Endothelial cell of umbilical vein (primary cell): ENCODE measurements at regions not wholly inside any gene's neighbourhood (a gene's known extent, or its start where the extent isn't known, plus 50 kb on each side); places are given as distances from the start of the nearest gene placed in this dataset.

Experiments
- BruUV-seq: library from RNA; stranded (reverse); fragments of 400-500 nt; replicated peaks from 2 replicates; lab custom pipeline; 2021; lab: Mats Ljungman, UMichigan
- CTCF ChIA-PET: fragments of 300-600, 350-600 bp; sonication (Branson Sonifier 250); formaldehyde crosslinking; loops from one replicate; lab custom pipeline; 2021; ENCODE audit warnings: antibody characterized with exemption, inconsistent platforms; lab: Charles Lee
- POLR2A ChIA-PET: fragments of 300-600, 350-600 bp; sonication (Branson Sonifier 250); formaldehyde crosslinking; loops from one replicate; lab custom pipeline; 2021; ENCODE audit warnings: antibody characterized with exemption, inconsistent platforms; lab: Charles Lee
- DNase-seq: peaks from one replicate; pipeline ENCODE4 v3.0.0-alpha.2; 2011; ENCODE audit warnings: low read depth, low spot score
- FAIRE-seq: peaks from 2 replicates; lab custom pipeline; 2011; peaks lifted over from hg19 to GRCh38; lab: Jason Lieb, UNC
- H2AFZ ChIP-seq: 2 replicates; pipeline ENCODE4 v1.6.0; 2012; ENCODE audit warnings: low read depth, low read length, control low read depth, inconsistent platforms
- H3K27ac ChIP-seq: 2 replicates; pipeline ENCODE4 v1.5.1; 2011; ENCODE audit warnings: low read depth, mild to moderate bottlenecking, control low read depth, low read length, moderate library complexity; ENCODE audit not compliant: insufficient read depth
- H3K27me3 ChIP-seq, 2 experiments: 2 replicates each; pipeline versions ENCODE4 v1.6.0 to v1.6.1; 2011; ENCODE audit warnings: low read length in 2 of 2, mixed read lengths in 1 of 2; ENCODE audit not compliant: control insufficient read depth in 2 of 2, insufficient read depth in 2 of 2
- H3K36me3 ChIP-seq, 2 experiments: 2 replicates in 1 of 2; 3 replicates in 1 of 2; pipeline ENCODE4 v1.5.1; 2011; ENCODE audit warnings: low read length in 2 of 2, mild to moderate bottlenecking in 1 of 2, moderate library complexity in 1 of 2; ENCODE audit not compliant: control insufficient read depth in 2 of 2, insufficient read depth in 2 of 2; ENCODE audit errors: extremely low read depth in 1 of 2
- H3K4me1 ChIP-seq: 3 replicates; pipeline ENCODE4 v1.5.1; 2011; ENCODE audit warnings: mild to moderate bottlenecking, low read length; ENCODE audit not compliant: control insufficient read depth, insufficient read depth; ENCODE audit errors: extremely low read depth
- H3K4me2 ChIP-seq: 2 replicates; pipeline ENCODE4 v1.6.1; 2011; ENCODE audit warnings: low read length, control low read depth, mixed read lengths; ENCODE audit not compliant: insufficient read depth
- H3K4me3 ChIP-seq, 3 experiments: fragments of 200-600 bp in 1 of 3; sonication (generic), shearing (Covaris generic) in 1 of 3; replicated peaks in 1 of 3; 2 replicates each; pipeline ENCODE4 v1.5.1; 2011 to 2016; ENCODE audit warnings: control low read depth in 3 of 3, low read length in 3 of 3, mild to moderate bottlenecking in 2 of 3, inconsistent platforms in 1 of 3, low read depth in 1 of 3, moderate library complexity in 1 of 3; ENCODE audit not compliant: insufficient read depth in 1 of 3
- H3K79me2 ChIP-seq: 2 replicates; pipeline ENCODE4 v1.6.0; 2012; ENCODE audit warnings: low read length, inconsistent platforms; ENCODE audit not compliant: control insufficient read depth, insufficient read depth
- H3K9ac ChIP-seq: replicated peaks from 2 replicates; pipeline ENCODE3; 2011; ENCODE audit warnings: low read length, control low read depth; ENCODE audit not compliant: insufficient read depth; ENCODE audit errors: extremely low read depth
- H3K9me1 ChIP-seq: replicated peaks from 3 replicates; pipeline ENCODE4 v1.6.0; 2011; ENCODE audit warnings: mild to moderate bottlenecking, low read length; ENCODE audit not compliant: control insufficient read depth, insufficient read depth; ENCODE audit errors: extremely low read depth
- H3K9me3 ChIP-seq: replicated peaks from 2 replicates; pipeline ENCODE4 v1.5.1; 2012; ENCODE audit warnings: low read length, inconsistent platforms; ENCODE audit not compliant: control insufficient read depth, insufficient read depth
- H4K20me1 ChIP-seq: replicated peaks from 2 replicates; pipeline ENCODE3; 2011; ENCODE audit warnings: mild to moderate bottlenecking, low read length; ENCODE audit not compliant: control insufficient read depth, insufficient read depth; ENCODE audit errors: extremely low read depth
- EZH2 ChIP-seq: IDR thresholded peaks from 2 replicates; pipeline ENCODE4 v1.6.1; 2012; ENCODE audit warnings: borderline replicate concordance, low read depth, mild to moderate bottlenecking, moderate library complexity, low read length, inconsistent platforms; ENCODE audit not compliant: severe bottlenecking
- FOS ChIP-seq: IDR thresholded peaks from 2 replicates; pipeline ENCODE4 v1.6.1; 2011; ENCODE audit warnings: mild to moderate bottlenecking, low read length, moderate library complexity, borderline replicate concordance; ENCODE audit not compliant: insufficient read depth
- GATA2 ChIP-seq: IDR thresholded peaks from 2 replicates; pipeline ENCODE4 v1.7.0; 2011; ENCODE audit warnings: low read depth, mild to moderate bottlenecking, moderate library complexity, mixed read lengths, low read length; ENCODE audit not compliant: insufficient read length, insufficient read depth
- JUN ChIP-seq: IDR thresholded peaks from 2 replicates; pipeline ENCODE4 v1.6.1; 2011; ENCODE audit warnings: borderline replicate concordance, low read depth; ENCODE audit not compliant: insufficient read length, insufficient read depth
- MAX ChIP-seq: IDR thresholded peaks from 2 replicates; pipeline ENCODE4 v1.6.1; 2011; ENCODE audit not compliant: insufficient read depth, insufficient read length
- MYC ChIP-seq: IDR thresholded peaks from one replicate; pipeline ENCODE4 v1.6.1; 2011; ENCODE audit warnings: mild to moderate bottlenecking, low read depth, low read length
- POLR2A ChIP-seq: IDR thresholded peaks from 2 replicates; pipeline ENCODE4 v1.6.1; 2012; ENCODE audit warnings: low read depth, mild to moderate bottlenecking, control low read depth, low read length
- POLR2AphosphoS5 ChIP-seq: IDR thresholded peaks from 2 replicates; pipeline ENCODE4 v1.6.1; 2012; ENCODE audit warnings: low read depth, mild to moderate bottlenecking, control low read depth, low read length, moderate library complexity; ENCODE audit not compliant: insufficient read depth
- dilution Hi-C: fragments of 300-500 bp; cut with MboI; formaldehyde crosslinking; loops from one replicate; pipeline ENCODE4 v1.15.0; 2019; ENCODE audit warnings: low sequenced_read_pairs; ENCODE audit not compliant: extremely low pct_ligation_motif_present
- intact Hi-C: fragments of 100-400 bp; cut with micrococcal nuclease; formaldehyde crosslinking; loops from one replicate; pipeline ENCODE4 v1.10.0; 2022
- TF ChIP-seq, protein P1 (sequence below), 2 donors: IDR thresholded peaks; 1 replicate in 1 of 2; 2 replicates in 1 of 2; pipeline ENCODE4 v1.5.1; 2011; ENCODE audit warnings: low read length in 2 of 2, mild to moderate bottlenecking in 2 of 2, moderate library complexity in 2 of 2, control low read depth in 1 of 2, inconsistent platforms in 1 of 2, low read depth in 1 of 2; ENCODE audit not compliant: insufficient read depth in 1 of 2; ENCODE audit errors: extremely low read depth in 1 of 2

DNA sequence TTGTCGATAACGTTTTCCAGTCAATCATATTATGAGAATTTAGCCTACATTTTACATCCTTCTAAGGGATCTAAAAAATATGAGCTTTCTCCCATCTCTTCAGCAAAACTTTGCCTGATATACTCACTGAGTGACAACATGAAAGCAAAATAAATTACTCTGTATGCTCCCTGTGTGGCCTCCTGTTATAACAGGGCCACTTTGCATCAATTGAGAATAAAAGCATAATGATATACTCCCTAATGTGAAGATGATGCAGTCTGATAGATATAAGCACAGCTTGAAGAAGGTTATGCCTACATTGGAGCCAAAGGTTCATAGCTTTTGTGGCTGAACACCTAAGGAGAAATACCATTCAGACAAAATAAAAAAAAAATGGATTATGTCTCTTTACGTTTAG, 561.3 kb upstream of the ZNF717 start:
- no peaks in the 10 kb centered on the region for H3K79me2 ChIP-seq
- H3K27me3 ChIP-seq: no peaks in the 10 kb centered on the region
- no peak overlapping the region for H3K27ac ChIP-seq
- TF ChIP-seq POLR2AphosphoS5 (no peak), POLR2A (no peak)
- POLR2A ChIA-PET: no interaction called here
- FAIRE-seq: no peak
- dilution Hi-C loops: no loop called here
- no TSS peak for BruUV-seq
- no peaks in the 10 kb centered on the region for H3K4me1 ChIP-seq
- intact Hi-C loops: no loop called here
- H3K9me3 ChIP-seq: peaks cover 10% of the 10 kb centered on the region
- no peaks in the 10 kb centered on the region for H3K36me3 ChIP-seq
- no peak overlapping the region for H3K4me3 ChIP-seq
- no peak overlapping the region for H3K9ac ChIP-seq
- CTCF ChIA-PET: no interaction called here
- H2AFZ ChIP-seq: no peak overlapping the region
- H3K9me1 ChIP-seq: no peaks in the 10 kb centered on the region
- no peaks in the 10 kb centered on the region for H4K20me1 ChIP-seq
- no peak overlapping the region for H3K4me2 ChIP-seq
- DNase-seq: no peak

DNA sequence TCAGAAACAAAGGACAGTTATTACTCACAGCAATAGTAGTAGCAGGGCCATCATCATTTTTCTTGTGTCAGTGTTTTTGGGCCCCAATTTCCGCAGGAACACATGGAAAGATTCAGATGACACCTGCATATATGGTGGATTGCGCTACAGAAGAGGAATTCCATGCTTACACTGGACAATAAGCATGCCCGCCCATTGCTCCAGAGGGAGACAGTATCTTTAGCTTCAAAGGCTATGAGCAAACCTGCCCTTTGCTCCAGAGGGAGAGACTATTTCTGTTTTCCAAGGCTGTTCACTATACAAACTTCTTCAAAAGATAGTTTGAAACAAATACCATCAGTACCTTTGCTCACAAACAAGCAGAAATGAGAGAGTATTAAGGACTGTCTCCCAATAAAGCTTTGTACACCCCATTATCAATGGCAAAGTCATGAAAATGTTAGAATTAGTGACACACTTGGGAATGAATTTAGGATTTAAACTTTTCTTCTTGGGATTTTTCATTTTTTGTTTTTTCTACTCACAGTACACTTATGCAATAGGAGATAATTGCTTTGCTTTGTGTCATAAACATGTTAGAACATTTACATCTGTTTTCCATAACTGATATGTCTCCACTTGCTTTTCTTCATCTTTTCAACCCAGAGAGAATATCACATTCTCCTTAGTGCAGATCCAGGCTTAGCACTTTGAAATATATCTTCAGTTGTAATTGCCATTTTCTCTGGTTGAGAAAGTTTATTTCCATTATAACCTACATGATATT, 564.5 kb upstream of the ZNF717 start:
- no peaks in the 10 kb centered on the region for H3K79me2 ChIP-seq
- H3K27ac ChIP-seq: no peak overlapping the region
- H3K9me3 ChIP-seq: peaks cover 8% of the 10 kb centered on the region
- H4K20me1 ChIP-seq: no peaks in the 10 kb centered on the region
- ChIA-PET CTCF (no interaction called here), POLR2A (no interaction called here)
- H3K36me3 ChIP-seq: no peaks in the 10 kb centered on the region
- H2AFZ ChIP-seq: no peak overlapping the region
- no peak overlapping the region for H3K4me2 ChIP-seq
- no peak for FAIRE-seq
- TF ChIP-seq POLR2A (no peak), MAX (no peak), JUN (no peak), EZH2 (no peak), MYC (no peak), GATA2 (no peak), FOS (no peak), POLR2AphosphoS5 (no peak)
- TF ChIP-seq, protein P1, sequence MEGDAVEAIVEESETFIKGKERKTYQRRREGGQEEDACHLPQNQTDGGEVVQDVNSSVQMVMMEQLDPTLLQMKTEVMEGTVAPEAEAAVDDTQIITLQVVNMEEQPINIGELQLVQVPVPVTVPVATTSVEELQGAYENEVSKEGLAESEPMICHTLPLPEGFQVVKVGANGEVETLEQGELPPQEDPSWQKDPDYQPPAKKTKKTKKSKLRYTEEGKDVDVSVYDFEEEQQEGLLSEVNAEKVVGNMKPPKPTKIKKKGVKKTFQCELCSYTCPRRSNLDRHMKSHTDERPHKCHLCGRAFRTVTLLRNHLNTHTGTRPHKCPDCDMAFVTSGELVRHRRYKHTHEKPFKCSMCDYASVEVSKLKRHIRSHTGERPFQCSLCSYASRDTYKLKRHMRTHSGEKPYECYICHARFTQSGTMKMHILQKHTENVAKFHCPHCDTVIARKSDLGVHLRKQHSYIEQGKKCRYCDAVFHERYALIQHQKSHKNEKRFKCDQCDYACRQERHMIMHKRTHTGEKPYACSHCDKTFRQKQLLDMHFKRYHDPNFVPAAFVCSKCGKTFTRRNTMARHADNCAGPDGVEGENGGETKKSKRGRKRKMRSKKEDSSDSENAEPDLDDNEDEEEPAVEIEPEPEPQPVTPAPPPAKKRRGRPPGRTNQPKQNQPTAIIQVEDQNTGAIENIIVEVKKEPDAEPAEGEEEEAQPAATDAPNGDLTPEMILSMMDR (IDR thresholded peaks at IDR 0.05; ENCODE audit: extremely low read depth in 1 of 2, insufficient read depth in 1 of 2, low read depth in 1 of 2, low read length in 2 of 2): no peak
- H3K27me3 ChIP-seq: no peaks in the 10 kb centered on the region
- no peaks in the 10 kb centered on the region for H3K9me1 ChIP-seq
- H3K4me1 ChIP-seq: no peaks in the 10 kb centered on the region
- H3K9ac ChIP-seq: no peak overlapping the region
- DNase-seq: no peak
- dilution Hi-C loops: no loop called here
- H3K4me3 ChIP-seq: no peak overlapping the region
- no TSS peak for BruUV-seq
- intact Hi-C loops: no loop called here
